ENCODE measurements at regions not wholly inside any gene's neighbourhood (a gene's known extent, or its start where the extent isn't known, plus 50 kb on each side); places are given as distances from the start of the nearest gene placed in this dataset.

- peak; percentile 57 to 76 for DNase-seq
Observed at GRCh38 chr9:92185096-92185495, 69.9 kb upstream of the SPTLC1 start.

- no peak for DNase-seq
Observed at GRCh38 chr9:92184041-92184564, 68.9 kb upstream of the SPTLC1 start.

DNA sequence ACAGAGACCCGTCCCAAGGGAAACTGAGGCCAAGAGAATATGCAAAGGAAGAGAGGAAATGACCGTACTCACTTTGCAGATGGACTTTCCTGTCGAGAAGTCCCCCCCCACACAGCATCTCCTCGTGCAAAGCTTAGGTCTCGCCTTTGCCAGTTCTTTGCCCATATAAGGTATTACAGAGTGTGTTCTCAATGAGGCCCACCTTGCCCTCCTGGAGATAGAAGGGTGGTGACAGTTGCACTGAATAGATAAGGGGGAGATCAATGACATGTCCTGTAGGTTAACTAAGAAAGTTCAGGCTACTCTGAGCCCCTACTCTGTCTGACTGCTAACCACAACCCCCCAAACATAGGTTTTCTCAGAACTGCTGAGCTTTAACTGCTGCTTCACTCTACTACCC lies 68.2 kb upstream of the SPTLC1 start:
- DNase-seq, result no peak

DNA sequence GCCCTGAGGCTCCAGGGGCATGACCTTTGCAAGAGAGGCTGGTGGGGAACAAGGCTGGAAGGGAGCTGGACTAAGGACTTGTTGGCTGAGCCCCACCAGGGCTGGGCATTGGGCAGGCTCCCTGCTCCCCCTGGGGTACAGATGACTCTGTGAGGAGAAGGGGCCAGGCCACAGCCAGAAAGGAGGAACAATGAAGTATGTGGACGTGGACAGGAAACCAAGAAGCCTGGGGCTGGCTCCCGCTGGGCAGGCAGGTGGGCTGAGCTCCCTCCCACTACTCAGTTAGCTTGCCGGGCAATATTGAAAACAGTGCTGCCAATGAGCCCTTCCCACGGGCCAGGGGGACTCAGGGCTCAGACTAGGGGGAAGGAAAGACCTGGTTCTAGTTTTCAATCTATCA lies 66.1 kb upstream of the SPTLC1 start:
- peak; percentile 25 to 69 for DNase-seq

GRCh38 chr9:92180669-92181181 lies 65.5 kb upstream of the SPTLC1 start:
- peak; percentile 51 to 84 for DNase-seq

DNA sequence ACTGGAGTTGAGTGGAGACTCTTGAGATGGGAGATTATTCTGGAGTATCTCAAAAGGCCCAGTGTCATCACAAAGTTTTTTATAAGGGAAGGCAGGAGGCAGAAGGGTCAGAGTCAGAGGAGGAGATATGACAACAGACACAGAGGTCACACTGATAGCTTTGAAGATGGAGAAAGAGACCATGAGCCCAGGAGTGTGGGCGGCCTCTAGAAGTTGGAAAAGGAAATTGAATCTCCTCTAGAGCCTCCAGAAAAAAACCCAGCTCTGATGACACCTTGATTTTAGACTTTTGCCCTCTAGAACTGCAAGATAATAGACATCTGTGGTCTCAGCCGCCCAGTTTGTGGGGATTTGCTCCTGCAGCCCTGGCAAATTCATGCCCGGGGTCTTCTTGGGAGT lies 64.8 kb upstream of the SPTLC1 start:
- DNase-seq, result peak; percentile 79 to 91

DNA sequence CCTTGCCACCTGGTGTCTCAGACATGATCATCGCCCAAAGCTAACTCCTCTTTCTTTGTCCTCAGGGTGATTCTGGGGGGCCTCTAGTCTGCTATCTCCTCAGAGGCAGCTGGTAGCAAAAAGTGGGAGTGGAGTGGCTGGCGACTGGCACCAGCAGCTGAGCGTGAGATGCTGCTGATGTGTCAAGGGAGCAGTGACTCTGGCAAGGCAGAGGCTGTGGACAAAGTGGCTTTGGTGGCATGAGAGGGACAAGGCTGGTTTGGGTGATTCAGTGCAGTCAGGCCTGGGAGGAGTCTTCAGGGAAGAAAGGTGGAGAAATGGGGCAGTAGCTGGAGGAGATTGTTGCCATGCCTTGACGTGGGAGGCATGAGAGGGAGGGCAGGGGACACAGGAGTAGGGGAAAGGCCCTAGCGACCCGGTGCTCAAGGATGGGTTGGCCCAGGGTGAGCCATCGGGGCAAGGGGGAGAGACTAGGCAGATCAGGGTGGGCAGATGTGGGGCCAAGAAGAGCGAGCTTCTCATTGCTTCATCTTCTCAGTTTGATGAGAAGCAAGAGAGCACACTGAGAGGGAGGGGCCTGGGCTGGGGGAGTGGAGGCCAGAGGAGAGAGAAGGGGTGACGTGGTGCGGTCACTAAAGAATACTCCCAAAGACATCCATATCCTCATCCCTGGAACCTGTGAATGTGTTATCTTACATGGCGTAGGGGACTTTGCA lies 64.2 kb upstream of the SPTLC1 start:
- DNase-seq, result peak in 1 of 2 donors; percentile 46

- DNase-seq, result no peak
Observed at GRCh38 chr9:92177591-92177990, 62.4 kb upstream of the SPTLC1 start.

GRCh38 chr9:92176800-92177185 lies 61.6 kb upstream of the SPTLC1 start:
- DNase-seq, result no peak

GRCh38 chr9:92176068-92176799 lies 61.0 kb upstream of the SPTLC1 start:
- peak in 1 of 2 donors; percentile 51 for DNase-seq

DNA sequence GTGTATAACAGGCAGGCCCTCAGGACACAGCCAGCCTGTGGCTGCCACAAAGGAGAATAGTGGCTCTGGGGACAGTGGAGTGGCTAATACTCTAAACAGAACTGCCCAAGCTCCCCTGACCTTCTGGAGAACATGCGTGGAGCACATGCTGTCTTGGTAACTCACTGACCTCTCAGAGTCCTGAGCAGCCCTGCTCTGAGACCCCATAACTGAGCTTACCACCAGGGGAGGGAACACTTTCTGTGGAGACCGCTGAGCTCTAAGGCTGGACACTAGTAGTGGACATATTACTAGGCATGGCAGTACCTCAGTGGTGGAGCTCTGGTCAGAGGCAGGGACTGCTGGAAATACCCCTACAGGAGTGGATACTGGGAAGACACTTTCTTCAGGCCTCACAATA lies 60.2 kb upstream of the SPTLC1 start:
- DNase-seq, result no peak

DNA sequence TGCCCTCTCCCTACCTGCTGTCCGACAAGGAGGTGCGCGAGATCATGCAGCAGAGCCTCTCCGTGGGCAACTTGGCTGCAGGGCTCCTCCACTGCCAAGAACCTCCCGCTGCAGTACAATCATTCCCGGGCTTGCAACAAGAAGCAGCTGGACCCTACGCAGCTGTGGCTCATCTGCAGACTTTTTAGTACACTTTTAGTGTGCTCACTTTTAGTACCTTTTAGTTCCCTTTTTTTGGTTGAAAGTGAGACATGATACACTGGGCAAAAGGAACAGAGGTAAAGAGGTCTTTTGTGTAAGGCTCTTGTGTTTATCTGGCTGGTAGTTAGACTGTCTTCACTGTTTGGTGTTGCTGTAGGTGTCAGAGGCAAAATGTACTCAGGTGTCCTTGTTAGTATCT lies 58.1 kb upstream of the SPTLC1 start:
- no peak for DNase-seq

GRCh38 chr9:92171822-92172221 lies 56.6 kb upstream of the SPTLC1 start:
- DNase-seq, result no peak

DNA sequence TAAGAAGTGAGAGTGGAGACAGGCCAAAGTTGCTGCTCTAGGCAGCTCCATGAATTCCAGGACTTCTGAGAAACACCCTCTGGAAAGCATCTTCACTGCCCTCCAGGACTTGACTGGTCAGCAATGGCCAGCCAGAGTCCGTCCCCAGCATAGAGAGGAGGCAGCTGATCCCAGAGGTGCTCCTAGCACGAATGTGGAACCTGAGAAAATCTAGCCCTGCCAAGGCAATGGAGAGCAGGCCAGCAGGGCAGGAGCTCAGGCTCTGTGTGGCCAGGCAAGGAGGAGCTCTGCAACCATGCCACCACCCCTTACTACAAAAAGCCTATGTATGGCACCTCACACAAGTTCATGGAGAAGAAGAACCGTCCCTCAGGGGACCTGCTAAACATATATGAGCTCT lies 56.1 kb upstream of the SPTLC1 start:
- no peak for DNase-seq

- peak; percentile 74 to 93 for DNase-seq
Observed at GRCh38 chr9:92170848-92171247, 55.6 kb upstream of the SPTLC1 start.

GRCh38 chr9:92165484-92165883 lies 50.3 kb upstream of the SPTLC1 start:
- DNase-seq, result peak; percentile 90

Data from inflammatory macrophage (primary cell).